WERI-Rb-1 (cell line): ENCODE measurements at regions not wholly inside any gene's neighbourhood (a gene's known extent, or its start where the extent isn't known, plus 50 kb on each side); places are given as distances from the start of the nearest gene placed in this dataset.
"Not testable (repeated sequence)": the region's sequence is repeated elsewhere in the genome, so short reads cannot be mapped to it uniquely, and the experiment has no call there.

Experiments used
- DNase-seq: peaks from one replicate; pipeline ENCODE4 v3.0.0-alpha.2; 2020
- H3K27ac ChIP-seq: fragments of 250-450 bp; sonication (Bioruptor Pico); 2 replicates; pipeline ENCODE4 v1.5.1; 2020; ENCODE audit warnings: mild to moderate bottlenecking, moderate library complexity
- H3K27me3 ChIP-seq: fragments of 250-450 bp; sonication (Bioruptor Pico); 2 replicates; pipeline ENCODE4 v1.5.1; 2021; ENCODE audit warnings: mild to moderate bottlenecking, low read depth, moderate library complexity; ENCODE audit not compliant: insufficient read depth, severe bottlenecking
- H3K36me3 ChIP-seq: fragments of 250-450 bp; sonication (Bioruptor Pico); 2 replicates; pipeline ENCODE4 v1.5.1; 2020; ENCODE audit warnings: mild to moderate bottlenecking, moderate library complexity
- H3K4me3 ChIP-seq: 2 replicates; pipeline ENCODE4 v1.5.1; 2011; ENCODE audit warnings: low read depth, mild to moderate bottlenecking, control low read depth, low read length
- H3K9me3 ChIP-seq: fragments of 250-450 bp; sonication (Bioruptor Pico); 2 replicates; pipeline ENCODE4 v1.5.1; 2021; ENCODE audit warnings: mild to moderate bottlenecking, moderate library complexity; ENCODE audit not compliant: severe bottlenecking
- CTCF ChIP-seq: IDR thresholded peaks from 2 replicates; pipeline ENCODE4 v1.5.1; 2011; ENCODE audit warnings: low read depth, mild to moderate bottlenecking, control low read depth, inconsistent platforms, low read length

GRCh38 chr1:173356191-173356762 lies 120.9 kb upstream of the PRDX6 start:
- H3K9me3 ChIP-seq, result no peaks in the 10 kb centered on the region
- H3K27me3 ChIP-seq, result no peaks in the 10 kb centered on the region
- H3K27ac ChIP-seq, result no peak overlapping the region
- no peak for DNase-seq
- TF ChIP-seq CTCF, result no peak
- no peaks in the 10 kb centered on the region for H3K36me3 ChIP-seq
- no peak overlapping the region for H3K4me3 ChIP-seq

- no peaks in the 10 kb centered on the region for H3K9me3 ChIP-seq
- H3K36me3 ChIP-seq, result no peaks in the 10 kb centered on the region
- no peaks in the 10 kb centered on the region for H3K27me3 ChIP-seq
- no peak overlapping the region for H3K4me3 ChIP-seq
- no peak for DNase-seq
- no peak for TF ChIP-seq CTCF
- no peak overlapping the region for H3K27ac ChIP-seq
Observed at GRCh38 chr1:173360487-173361063, 116.6 kb upstream of the PRDX6 start.

- H3K9me3 ChIP-seq, result no peaks in the 10 kb centered on the region
- H3K27ac ChIP-seq, result no peak overlapping the region
- no peak for DNase-seq
- no peak overlapping the region for H3K4me3 ChIP-seq
- no peak for TF ChIP-seq CTCF
- H3K27me3 ChIP-seq, result no peaks in the 10 kb centered on the region
- H3K36me3 ChIP-seq, result no peaks in the 10 kb centered on the region
Observed at GRCh38 chr1:173362543-173362942, 114.6 kb upstream of the PRDX6 start.

GRCh38 chr1:173364827-173365226 lies 112.3 kb upstream of the PRDX6 start:
- no peak overlapping the region for H3K27ac ChIP-seq
- 0 out of 2 replicates have a peak, but pooled peaks have one; percentile 2 for TF ChIP-seq CTCF
- H3K4me3 ChIP-seq, result no peak overlapping the region
- H3K9me3 ChIP-seq, result no peaks in the 10 kb centered on the region
- H3K36me3 ChIP-seq, result no peaks in the 10 kb centered on the region
- H3K27me3 ChIP-seq, result no peaks in the 10 kb centered on the region
- no peak for DNase-seq

- no peak overlapping the region for H3K27ac ChIP-seq
- H3K27me3 ChIP-seq, result no peaks in the 10 kb centered on the region
- TF ChIP-seq CTCF, result no peak
- no peaks in the 10 kb centered on the region for H3K36me3 ChIP-seq
- no peak for DNase-seq
- H3K4me3 ChIP-seq, result no peak overlapping the region
- H3K9me3 ChIP-seq, result no peaks in the 10 kb centered on the region
Observed at GRCh38 chr1:173365341-173365740, 111.8 kb upstream of the PRDX6 start.

- Histone ChIP-seq H3K27me3 (no peaks in the 10 kb centered on the region), H3K27ac (no peak overlapping the region), H3K36me3 (no peaks in the 10 kb centered on the region), H3K9me3 (no peaks in the 10 kb centered on the region), H3K4me3 (no peak overlapping the region)
- TF ChIP-seq CTCF, result no peak
- no peak for DNase-seq
Observed at GRCh38 chr1:173367136-173367535, 110.0 kb upstream of the PRDX6 start.

- H3K36me3 ChIP-seq, DNase-seq, H3K9me3 ChIP-seq, H3K27me3 ChIP-seq, H3K27ac ChIP-seq, H3K4me3 ChIP-seq: not testable (repeated sequence)
Observed at GRCh38 chr1:173370586-173370985, 106.5 kb upstream of the PRDX6 start.

GRCh38 chr1:173376065-173376464 lies 101.1 kb upstream of the PRDX6 start:
- H3K36me3 ChIP-seq, H3K27ac ChIP-seq, H3K4me3 ChIP-seq, H3K27me3 ChIP-seq, DNase-seq: not testable (repeated sequence)
- peaks cover 12% of the 10 kb centered on the region for H3K9me3 ChIP-seq
